ENCODE measurements at regions not wholly inside any gene's neighbourhood (a gene's known extent, or its start where the extent isn't known, plus 50 kb on each side); places are given as distances from the start of the nearest gene placed in this dataset.

GRCh38 chr16:8130197-8130596, 460.1 kb downstream of the TMEM114 start:
- TF ChIP-seq CTCF (IDR thresholded peaks at IDR 0.05) (no peak), POLR2A (IDR thresholded peaks at IDR 0.05) (no peak)

Data from adrenal gland (tissue), 5 donors.